Stimulated activated CD4-positive, alpha-beta T cell treated with anti-CD3 and anti-CD28 coated beads, Interleukin-1b, Interleukin-23, amount 100 ng/mL, for 48 hours (primary cell): ENCODE measurements at regions not wholly inside any gene's neighbourhood (a gene's known extent, or its start where the extent isn't known, plus 50 kb on each side); places are given as distances from the start of the nearest gene placed in this dataset.
A peak's percentile ranks its signal among the peaks of the same experiment; 100 is the strongest.

Experiments used
- DNase-seq: peaks from one replicate; pipeline ENCODE4 v3.0.0-alpha.2; 2020

DNA sequence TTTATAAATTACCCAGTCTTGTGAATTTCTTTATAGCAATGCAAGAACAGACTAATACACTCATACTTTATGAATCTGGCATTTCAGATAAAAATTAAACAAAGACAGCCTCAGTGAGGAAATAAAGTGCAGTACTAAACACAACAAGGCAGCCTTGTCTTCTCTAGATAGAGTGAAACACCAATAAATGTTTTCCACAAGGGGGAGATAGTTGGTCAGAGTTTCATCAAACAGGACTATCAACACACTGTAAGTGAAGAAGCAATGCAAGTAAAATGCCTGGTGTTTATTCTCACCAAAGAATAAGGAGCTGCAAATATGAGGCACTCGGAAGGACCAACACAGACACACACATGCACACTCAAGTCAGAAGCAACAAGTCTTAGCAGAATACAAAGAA is 62.8 kb downstream of the FAM9B start:
- DNase-seq = no peak

- DNase-seq = no peak
These were observed 64.5 kb downstream of the FAM9B start for GRCh38 chrX:8969378-8969777.

GRCh38 chrX:8967461-8967860 is 66.5 kb downstream of the FAM9B start:
- DNase-seq = no peak

- no peak for DNase-seq
These were observed 72.9 kb downstream of the FAM9B start for GRCh38 chrX:8960957-8961468.

DNA sequence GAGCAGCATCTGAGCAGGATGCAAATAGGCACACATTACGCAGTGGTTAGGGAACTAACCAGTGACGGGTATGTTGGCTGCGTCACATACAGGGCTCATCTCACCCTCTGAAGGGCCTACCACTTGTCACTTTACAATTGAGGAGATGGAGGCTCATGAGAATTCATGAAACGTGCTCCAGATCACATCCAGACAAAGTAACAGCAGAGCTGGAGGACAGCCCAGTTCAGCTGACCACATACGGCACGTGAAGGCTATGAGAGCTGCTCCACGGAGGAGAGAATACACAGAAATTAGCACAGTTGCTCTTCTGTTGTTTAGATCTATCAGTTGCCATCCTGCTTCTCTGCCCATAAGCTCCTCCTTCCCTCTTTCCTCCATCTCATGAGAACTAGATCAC is 78.4 kb downstream of the FAM9B start:
- DNase-seq = no peak

DNA sequence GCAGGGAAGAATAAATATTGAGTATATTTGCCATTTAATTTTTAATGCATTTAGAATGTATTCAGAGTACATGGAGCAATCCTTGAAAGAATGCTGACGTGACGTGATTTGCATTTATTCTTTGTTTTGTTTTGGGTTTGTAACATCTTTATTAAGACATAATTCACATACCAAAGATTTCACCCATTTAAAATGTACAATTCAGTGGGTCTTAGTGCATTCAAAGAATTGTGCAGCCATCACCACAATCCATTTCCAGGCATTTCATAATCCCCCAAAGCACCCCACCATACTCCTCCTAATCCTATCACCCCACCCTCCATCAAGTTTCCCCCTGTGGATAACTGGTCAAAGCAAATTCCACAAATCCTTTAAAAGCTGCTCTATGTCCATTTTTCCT is 87.4 kb downstream of the FAM9B start:
- DNase-seq = no peak

DNA sequence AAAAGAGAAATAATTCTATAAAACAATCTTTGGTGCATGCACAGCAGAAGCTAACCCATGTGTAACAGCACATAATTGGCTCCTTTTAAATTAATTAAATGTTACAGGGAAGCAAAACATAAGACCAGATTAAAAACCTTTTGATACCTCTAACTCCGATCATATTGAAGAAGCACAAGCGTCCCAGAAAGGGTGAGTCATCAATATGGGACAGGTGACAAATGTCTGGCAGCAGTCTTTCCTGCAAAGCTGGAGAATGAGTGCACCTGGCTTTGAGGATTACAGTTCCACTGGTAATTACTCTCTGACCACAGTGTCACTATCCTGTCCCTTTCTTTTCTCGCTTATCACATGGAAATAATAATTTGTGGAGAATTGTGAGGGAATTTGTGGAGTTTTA is 94.6 kb downstream of the FAM9B start:
- no peak for DNase-seq

DNA sequence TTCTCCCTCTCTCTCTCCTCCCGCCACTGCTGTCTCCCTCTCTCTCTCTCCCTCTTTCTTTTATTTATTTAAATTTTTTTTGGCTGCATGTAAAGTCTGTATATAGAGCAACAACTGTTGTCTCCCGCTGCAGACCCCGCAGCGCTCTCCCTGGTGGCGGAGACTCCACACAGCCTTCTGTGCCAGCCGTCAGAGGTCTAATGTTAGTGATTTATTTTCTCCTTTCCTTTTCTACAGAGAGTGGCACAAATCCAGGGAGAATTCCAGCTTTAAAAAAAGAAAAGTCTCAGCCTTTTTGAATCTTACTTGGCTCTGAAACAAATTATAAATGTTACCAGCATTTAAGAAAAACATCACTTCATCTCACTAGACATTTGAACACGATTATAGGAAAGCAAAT is 106.2 kb downstream of the FAM9B start:
- DNase-seq = no peak

DNA sequence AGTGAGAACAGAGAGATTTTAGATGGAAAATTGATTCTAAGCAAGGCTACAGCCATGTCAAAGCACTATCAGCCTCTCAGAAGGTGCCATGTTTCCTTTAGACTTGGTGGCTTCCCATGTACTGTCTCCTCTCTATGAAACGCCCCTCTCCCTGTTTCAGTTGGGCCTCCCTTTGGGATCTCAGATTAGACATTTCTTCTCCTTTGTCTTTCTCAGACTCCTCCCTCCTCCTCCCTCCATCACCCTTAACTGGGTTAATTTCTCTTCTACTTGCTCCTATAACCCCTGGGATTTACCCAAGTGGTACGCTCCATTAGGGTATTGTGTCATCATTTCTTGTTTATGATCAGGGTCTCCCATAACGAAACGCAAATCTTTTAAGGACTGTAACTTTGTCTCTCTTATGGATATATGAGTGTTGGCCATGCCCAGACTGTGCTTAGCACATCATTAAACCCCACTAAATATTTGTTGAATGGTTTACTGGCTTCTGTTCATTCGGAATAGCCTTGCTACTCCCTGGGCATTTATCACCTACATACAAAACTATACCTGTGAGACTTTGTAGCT is 106.8 kb downstream of the FAM9B start:
- no peak for DNase-seq

DNA sequence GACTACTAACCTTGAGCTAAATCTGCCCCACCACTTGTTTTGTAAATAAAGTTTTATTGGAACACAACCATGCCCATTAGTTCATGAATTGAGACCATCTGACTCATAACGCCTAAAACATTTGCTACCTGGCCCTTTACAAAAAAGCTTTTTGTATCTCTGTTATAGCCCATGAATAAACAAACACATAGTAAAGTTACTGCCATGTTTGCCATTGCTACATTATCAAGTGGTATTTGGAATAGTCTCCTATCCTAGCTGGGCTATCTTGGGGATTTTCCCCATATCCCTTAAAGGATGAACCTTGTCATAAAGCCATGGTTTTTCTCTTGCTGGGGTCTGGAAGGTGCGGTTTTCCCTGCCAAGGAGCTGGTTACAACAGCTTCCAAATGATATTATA is 112.3 kb downstream of the FAM9B start:
- no peak for DNase-seq

- no peak for DNase-seq
These were observed 114.1 kb downstream of the FAM9B start for GRCh38 chrX:8919801-8920200.

GRCh38 chrX:8916697-8917096 is 115.5 kb upstream of the FAM9A start:
- DNase-seq = no peak

- DNase-seq = no peak
These were observed 113.5 kb upstream of the FAM9A start for GRCh38 chrX:8914681-8915080.

- no peak for DNase-seq
These were observed 112.6 kb upstream of the FAM9A start for GRCh38 chrX:8913655-8914409.

GRCh38 chrX:8907688-8908087 is 106.5 kb upstream of the FAM9A start:
- DNase-seq = no peak

DNA sequence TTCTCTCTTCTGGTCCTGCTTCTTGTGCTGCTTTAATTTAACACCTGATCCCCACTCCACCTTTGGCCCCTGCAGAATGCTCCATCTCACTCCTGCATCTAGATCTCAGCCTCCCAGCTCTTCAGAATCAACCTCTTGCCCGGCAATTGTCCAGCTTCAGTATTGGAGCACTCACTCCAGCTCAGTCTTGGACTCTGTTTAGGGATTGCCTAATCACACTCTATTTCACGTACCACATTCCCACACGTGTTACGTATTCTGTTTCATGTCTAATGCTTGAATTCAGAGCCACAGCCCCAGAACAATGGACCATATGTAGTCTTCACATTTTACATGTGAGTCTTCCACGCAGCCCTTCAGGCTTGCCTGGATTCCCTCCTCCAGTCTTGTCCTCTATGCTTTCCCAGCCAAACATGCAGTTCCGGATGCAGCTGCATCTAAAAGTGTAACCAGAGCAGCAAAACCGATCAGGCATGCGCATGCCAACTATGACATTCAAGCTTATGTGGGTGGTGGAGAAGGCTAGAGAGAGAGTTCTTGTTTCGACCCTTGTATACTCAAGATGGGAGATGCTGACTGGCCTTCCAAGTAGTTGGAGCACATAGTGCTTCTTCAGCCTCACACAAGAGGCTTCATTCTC is 105.2 kb upstream of the FAM9A start:
- DNase-seq = no peak

GRCh38 chrX:8897259-8897658 is 96.1 kb upstream of the FAM9A start:
- DNase-seq = no peak

- DNase-seq = no peak
These were observed 89.6 kb upstream of the FAM9A start for GRCh38 chrX:8890794-8891193.

- DNase-seq = no peak
These were observed 85.8 kb upstream of the FAM9A start for GRCh38 chrX:8887004-8887403.

DNA sequence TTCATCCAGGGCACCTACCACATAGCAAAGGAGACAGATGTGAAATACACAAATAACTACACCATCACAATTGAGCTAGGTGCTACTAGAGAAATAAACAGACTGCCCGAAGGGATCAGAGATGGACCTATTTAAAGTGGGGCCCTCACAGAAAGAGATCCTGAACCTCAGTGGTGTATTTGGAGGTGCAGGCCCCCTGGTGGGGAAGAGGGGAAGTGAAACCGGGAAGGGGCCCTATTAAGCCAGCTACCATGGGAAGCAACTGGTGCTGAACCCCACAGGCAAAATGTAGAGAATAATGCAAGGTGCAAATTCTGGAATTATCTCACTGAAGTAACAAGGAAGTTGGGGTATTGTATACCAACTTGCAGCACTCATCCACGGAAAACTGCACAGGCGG is 78.6 kb upstream of the FAM9A start:
- peak; percentile 1 for DNase-seq

DNA sequence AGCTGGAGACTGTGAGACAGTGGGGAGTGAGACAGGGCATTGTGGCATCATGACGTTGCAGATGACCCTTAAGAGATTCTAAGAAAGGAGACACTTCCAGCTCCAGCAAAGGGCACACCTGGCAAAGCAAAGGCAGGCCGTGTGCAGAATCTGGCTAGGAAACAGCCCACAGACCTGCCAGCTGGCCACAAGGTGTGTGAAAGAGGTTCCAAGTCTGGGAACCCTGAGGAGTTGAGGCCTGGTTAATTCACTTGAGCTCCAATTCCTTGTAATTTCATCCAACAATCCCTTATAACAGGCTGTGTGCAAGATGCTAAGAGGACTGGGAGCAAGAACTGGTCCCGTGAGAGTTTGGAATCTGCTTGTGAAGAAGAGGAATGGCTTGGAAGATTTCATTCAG is 72.8 kb upstream of the FAM9A start:
- no peak for DNase-seq

- no peak for DNase-seq
These were observed 71.9 kb upstream of the FAM9A start for GRCh38 chrX:8873102-8873501.

GRCh38 chrX:8870411-8870810 is 69.2 kb upstream of the FAM9A start:
- DNase-seq = no peak

DNA sequence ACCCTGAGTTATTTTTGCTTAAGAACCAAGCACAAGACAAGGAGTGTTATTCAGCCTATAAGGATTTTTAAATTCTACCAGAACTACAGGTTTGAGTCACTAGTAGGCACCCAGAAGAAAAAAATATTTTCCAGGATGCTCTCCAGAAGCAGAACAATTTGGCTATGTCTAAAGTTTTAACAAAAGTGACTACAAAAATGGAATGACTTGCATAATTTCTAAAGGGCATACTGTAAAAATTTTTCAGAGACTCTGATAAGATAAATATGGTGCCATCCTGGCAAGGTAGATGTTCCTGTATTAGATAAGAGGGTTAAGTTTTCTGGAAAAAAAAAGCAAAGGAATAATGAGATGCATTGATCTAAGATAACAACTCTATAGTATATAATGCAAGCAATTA is 68.6 kb upstream of the FAM9A start:
- no peak for DNase-seq
